ENCODE measurements at regions not wholly inside any gene's neighbourhood (a gene's known extent, or its start where the extent isn't known, plus 50 kb on each side); places are given as distances from the start of the nearest gene placed in this dataset.

DNA sequence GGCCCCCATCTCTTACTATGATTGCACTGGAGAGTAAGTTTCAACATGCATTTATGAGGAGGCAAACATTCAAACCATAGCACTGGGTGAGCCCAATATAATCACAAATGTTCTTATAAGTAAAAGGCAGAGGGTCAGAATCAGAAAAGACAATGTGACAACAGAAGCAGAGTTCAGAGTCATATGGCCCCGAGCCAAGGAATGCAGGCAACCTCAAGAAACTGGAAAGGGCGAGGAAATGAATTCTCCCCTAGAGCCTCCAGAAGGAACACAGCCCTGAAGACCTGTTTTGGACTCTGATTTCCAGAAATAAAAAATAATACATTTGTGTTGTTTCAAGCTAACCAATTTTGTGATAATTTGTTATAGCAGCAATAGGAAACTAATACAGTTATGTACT is 81.3 kb upstream of the ABI3BP start:
- TF ChIP-seq, protein P1, sequence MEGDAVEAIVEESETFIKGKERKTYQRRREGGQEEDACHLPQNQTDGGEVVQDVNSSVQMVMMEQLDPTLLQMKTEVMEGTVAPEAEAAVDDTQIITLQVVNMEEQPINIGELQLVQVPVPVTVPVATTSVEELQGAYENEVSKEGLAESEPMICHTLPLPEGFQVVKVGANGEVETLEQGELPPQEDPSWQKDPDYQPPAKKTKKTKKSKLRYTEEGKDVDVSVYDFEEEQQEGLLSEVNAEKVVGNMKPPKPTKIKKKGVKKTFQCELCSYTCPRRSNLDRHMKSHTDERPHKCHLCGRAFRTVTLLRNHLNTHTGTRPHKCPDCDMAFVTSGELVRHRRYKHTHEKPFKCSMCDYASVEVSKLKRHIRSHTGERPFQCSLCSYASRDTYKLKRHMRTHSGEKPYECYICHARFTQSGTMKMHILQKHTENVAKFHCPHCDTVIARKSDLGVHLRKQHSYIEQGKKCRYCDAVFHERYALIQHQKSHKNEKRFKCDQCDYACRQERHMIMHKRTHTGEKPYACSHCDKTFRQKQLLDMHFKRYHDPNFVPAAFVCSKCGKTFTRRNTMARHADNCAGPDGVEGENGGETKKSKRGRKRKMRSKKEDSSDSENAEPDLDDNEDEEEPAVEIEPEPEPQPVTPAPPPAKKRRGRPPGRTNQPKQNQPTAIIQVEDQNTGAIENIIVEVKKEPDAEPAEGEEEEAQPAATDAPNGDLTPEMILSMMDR (IDR thresholded peaks at IDR 0.05), result no peak
- no peak for TF ChIP-seq POLR2A (IDR thresholded peaks at IDR 0.05)

All from uterus (tissue), 2 donors.